Activated CD4-positive, alpha-beta memory T cell treated with anti-CD3 and anti-CD28 coated beads for 36 hours (primary cell): ENCODE measurements at regions not wholly inside any gene's neighbourhood (a gene's known extent, or its start where the extent isn't known, plus 50 kb on each side); places are given as distances from the start of the nearest gene placed in this dataset.

Source experiments
- CTCF ChIA-PET: fragments of 350-600 bp; sonication (Branson Sonifier 250); formaldehyde crosslinking; loops from one replicate; lab custom pipeline; 2021; ENCODE audit warnings: antibody characterized with exemption, inconsistent platforms; lab: Charles Lee
- POLR2A ChIA-PET: fragments of 350-600 bp; sonication (Branson Sonifier 250); formaldehyde crosslinking; loops from one replicate; lab custom pipeline; 2021; ENCODE audit warnings: antibody characterized with exemption; lab: Charles Lee
- DNase-seq: peaks from one replicate; pipeline ENCODE4 v3.0.0-alpha.2; 2020
- H3K27ac Mint-ChIP-seq: one replicate; pipeline ENCODE4 v1.8.0; 2021; ENCODE audit warnings: mixed read lengths
- H3K27me3 Mint-ChIP-seq: one replicate; pipeline ENCODE4 v1.8.0; 2021; ENCODE audit warnings: mixed read lengths
- H3K36me3 Mint-ChIP-seq: one replicate; pipeline ENCODE4 v1.8.0; 2021; ENCODE audit warnings: mixed read lengths
- H3K4me1 Mint-ChIP-seq: one replicate; pipeline ENCODE4 v1.8.0; 2021; ENCODE audit warnings: low read depth, mixed read lengths
- H3K4me3 Mint-ChIP-seq: one replicate; pipeline ENCODE4 v1.8.0; 2021; ENCODE audit warnings: mild to moderate bottlenecking, mixed read lengths
- H3K9me3 Mint-ChIP-seq: one replicate; pipeline ENCODE4 v1.8.0; 2021; ENCODE audit warnings: mixed read lengths
- intact Hi-C: fragments of 100-400 bp; cut with micrococcal nuclease; formaldehyde crosslinking; loops from one replicate; pipeline ENCODE4 v1.15.1; 2023

DNA sequence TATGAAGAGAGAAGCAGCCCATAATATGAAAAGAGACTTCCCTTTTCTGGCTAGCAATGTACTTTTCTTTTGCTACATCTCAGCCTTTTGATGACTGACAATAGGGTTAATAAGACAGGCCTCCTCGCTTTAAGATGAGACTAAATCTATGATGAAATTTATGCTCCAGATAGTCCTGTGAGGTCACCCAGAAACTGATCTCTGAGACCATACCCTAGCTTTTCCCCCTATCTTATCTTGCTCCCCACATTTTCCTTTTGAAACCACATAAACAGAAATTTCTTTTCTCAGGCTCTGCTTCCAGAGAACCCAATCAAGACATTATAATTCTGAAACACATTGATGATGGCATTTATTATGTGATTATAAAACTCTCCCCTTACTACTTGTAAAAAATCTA is 168.8 kb upstream of the CADM2 start:
- POLR2A ChIA-PET = no interaction called here

DNA sequence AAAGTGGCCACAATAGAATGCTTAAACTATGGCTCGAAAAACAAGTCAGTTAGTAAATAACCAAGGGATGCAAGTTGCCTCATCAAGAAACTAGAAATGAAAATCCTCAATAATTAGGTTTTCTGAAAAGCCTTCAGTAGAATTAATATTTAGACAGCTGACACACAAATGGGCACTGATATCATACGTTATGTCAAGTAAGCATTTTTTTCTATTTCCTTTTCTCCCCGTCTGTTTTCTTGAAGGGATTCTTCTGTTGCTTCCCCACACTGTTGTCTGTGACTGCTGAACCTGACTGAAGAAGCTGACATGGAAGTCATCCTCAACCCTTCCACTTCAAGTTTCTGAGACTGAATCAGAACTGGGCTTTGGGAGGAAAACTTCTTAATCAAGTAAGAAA is 151.8 kb upstream of the CADM2 start:
- ChIA-PET CTCF (no interaction called here), POLR2A (interaction anchor here (0.6 kb wide), 1 partner anchor 25 kb away, joined by 5 read pairs; no protein-coding TSS in a partner anchor)
- intact Hi-C loops = no loop called here
- no peaks in the 10 kb centered on the region for H3K36me3 Mint-ChIP-seq
- no peaks in the 10 kb centered on the region for H3K27me3 Mint-ChIP-seq
- no peak for DNase-seq
- no peak overlapping the region for H3K27ac Mint-ChIP-seq
- H3K9me3 Mint-ChIP-seq = peaks cover 15% of the 10 kb centered on the region
- no peaks in the 10 kb centered on the region for H3K4me1 Mint-ChIP-seq
- H3K4me3 Mint-ChIP-seq = no peak overlapping the region

More for the DNA sequence above, 168.8 kb upstream of the CADM2 start:
- DNase-seq = no peak
- intact Hi-C loops = no loop called here
- CTCF ChIA-PET = no interaction called here
- Mint-ChIP-seq H3K36me3 (no peaks in the 10 kb centered on the region), H3K4me1 (no peaks in the 10 kb centered on the region), H3K4me3 (no peak overlapping the region), H3K27me3 (no peaks in the 10 kb centered on the region), H3K27ac (no peak overlapping the region), H3K9me3 (peaks cover 9% of the 10 kb centered on the region)

DNA sequence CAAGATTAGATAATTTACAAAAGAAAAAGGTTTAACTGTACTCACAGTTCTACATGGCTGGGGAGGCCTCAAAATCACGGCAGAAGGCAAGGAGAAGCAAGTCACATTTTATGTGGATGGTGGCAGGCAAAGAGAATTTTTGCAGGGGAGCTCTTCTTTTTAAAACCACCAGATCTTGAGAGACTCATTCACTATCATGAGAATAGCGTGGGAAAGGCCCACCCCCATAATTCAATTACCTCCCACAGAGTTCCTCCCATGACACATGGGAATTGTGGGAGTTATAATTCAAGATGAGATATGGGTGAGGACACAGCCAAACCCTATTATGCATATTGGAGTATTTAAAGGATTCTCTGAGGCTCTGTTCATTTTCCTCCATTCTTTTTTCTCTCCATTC is 138.7 kb upstream of the CADM2 start:
- intact Hi-C loops = no loop called here
- Mint-ChIP-seq H3K4me1 (no peaks in the 10 kb centered on the region), H3K9me3 (peaks cover 11% of the 10 kb centered on the region), H3K27me3 (no peaks in the 10 kb centered on the region), H3K36me3 (no peaks in the 10 kb centered on the region), H3K27ac (no peak overlapping the region), H3K4me3 (no peak overlapping the region)
- CTCF ChIA-PET = no interaction called here
- no peak for DNase-seq
- POLR2A ChIA-PET = no interaction called here

DNA sequence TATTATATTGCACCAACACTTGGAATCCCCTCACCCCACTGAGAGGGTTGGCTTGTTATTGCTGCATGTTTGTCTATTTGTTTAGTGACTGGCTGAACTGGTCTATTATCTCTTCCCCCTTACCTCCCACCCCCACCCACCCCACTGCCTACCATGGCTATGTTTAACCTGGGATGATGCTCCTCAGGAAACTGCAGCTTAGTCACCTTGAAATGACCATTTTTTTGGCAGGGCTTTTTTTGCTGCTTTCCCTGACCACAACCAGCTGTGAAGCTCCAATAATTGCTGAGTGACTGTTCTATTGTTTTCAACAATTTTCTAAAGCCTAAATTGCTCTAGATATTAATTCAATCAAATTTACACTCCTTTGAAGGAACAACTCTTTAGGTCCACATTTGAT is 137.9 kb upstream of the CADM2 start:
- no peaks in the 10 kb centered on the region for H3K36me3 Mint-ChIP-seq
- no peaks in the 10 kb centered on the region for H3K4me1 Mint-ChIP-seq
- no peak overlapping the region for H3K27ac Mint-ChIP-seq
- DNase-seq = no peak
- CTCF ChIA-PET = no interaction called here
- intact Hi-C loops = no loop called here
- peaks cover 11% of the 10 kb centered on the region for H3K9me3 Mint-ChIP-seq
- POLR2A ChIA-PET = no interaction called here
- no peaks in the 10 kb centered on the region for H3K27me3 Mint-ChIP-seq
- H3K4me3 Mint-ChIP-seq = no peak overlapping the region

DNA sequence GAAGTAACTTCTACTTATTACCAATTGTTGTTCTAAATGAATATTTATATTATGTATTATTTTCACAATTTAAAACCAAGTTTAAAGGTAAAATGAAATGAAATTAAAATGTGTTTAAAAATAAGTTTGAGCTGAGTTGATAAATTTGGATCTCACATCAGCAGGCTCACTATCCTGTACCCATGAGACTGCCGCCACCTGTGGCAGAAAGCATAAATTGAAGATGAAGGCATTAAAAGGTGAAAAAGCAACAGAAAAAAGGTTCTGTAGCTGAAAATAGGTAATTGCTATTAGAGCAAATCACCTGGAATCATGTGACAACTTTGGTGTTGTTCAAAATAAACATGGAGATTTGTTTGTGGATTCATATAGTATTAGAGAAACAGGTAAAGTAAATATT is 133.0 kb upstream of the CADM2 start:
- no peak overlapping the region for H3K4me3 Mint-ChIP-seq
- DNase-seq = no peak
- no peaks in the 10 kb centered on the region for H3K27me3 Mint-ChIP-seq
- no peak overlapping the region for H3K27ac Mint-ChIP-seq
- POLR2A ChIA-PET = no interaction called here
- H3K4me1 Mint-ChIP-seq = no peaks in the 10 kb centered on the region
- H3K36me3 Mint-ChIP-seq = no peaks in the 10 kb centered on the region
- intact Hi-C loops = no loop called here
- peaks cover 7% of the 10 kb centered on the region for H3K9me3 Mint-ChIP-seq
- CTCF ChIA-PET = no interaction called here

DNA sequence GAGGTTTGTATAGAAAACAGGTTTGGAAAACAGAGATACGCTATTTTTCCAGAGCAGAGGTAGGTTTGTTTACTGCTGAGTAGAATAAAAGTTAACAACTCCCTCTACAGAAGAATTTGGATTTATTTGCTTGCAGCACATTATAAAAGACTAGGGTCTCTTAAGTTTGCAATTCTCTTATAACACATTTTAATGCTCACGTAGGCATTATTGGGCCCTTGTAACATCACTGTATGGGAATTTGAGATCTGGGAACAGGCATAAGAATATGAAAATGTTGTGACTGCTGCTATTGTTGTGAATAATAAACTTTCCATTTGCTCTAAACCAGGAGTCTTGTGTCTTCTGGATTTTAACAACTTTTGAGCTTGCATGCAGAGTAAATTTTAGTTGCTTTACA is 128.3 kb upstream of the CADM2 start:
- ChIA-PET CTCF (no interaction called here), POLR2A (no interaction called here)
- Mint-ChIP-seq H3K4me1 (no peaks in the 10 kb centered on the region), H3K36me3 (no peaks in the 10 kb centered on the region), H3K27ac (no peak overlapping the region), H3K9me3 (peaks cover 24% of the 10 kb centered on the region), H3K4me3 (no peak overlapping the region), H3K27me3 (no peaks in the 10 kb centered on the region)
- DNase-seq = no peak
- intact Hi-C loops = no loop called here

DNA sequence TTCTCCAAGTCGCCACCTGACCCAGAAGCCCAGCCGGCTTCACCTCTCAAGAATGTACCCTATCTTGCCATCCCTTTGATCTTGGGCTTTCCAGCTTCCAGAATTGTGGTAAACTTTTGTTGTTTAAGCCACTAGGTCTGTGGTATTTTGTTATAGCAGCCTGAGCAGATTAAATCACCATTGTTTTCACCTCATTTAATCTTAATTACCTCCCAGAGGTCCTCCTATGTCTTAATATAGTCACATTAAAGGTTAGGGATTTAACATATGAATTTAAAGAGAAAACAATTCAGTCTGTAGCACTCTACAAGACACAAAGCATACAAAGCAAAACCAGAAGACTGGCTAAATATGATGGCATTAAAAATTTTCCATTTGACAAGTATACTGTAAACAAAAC is 123.4 kb upstream of the CADM2 start:
- Mint-ChIP-seq H3K27ac (no peak overlapping the region), H3K4me3 (no peak overlapping the region), H3K36me3 (no peaks in the 10 kb centered on the region), H3K27me3 (no peaks in the 10 kb centered on the region), H3K9me3 (peaks cover 24% of the 10 kb centered on the region), H3K4me1 (no peaks in the 10 kb centered on the region)
- DNase-seq = no peak
- CTCF ChIA-PET = no interaction called here
- intact Hi-C loops = no loop called here
- POLR2A ChIA-PET = no interaction called here

DNA sequence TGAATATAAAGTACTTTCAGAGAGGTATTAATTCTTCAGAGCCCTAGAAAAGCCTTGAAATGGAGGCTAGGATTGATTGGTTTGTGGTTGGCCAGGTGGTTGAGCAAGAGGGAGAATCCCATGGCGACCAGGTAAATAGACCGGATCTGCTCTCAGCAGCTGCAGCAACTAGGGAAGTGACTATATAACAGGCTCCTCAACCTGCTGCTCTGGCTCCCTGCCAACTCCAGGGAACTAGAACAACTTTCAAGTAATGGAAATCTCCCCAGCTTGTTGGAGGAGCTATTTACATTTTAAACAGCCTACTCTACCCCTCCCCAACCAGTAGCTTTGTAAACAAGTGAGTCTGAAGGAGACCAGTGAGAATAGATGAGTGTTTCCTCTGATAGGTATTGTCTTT is 121.8 kb upstream of the CADM2 start:
- no peak overlapping the region for H3K4me3 Mint-ChIP-seq
- no peak overlapping the region for H3K27ac Mint-ChIP-seq
- ChIA-PET POLR2A (no interaction called here), CTCF (no interaction called here)
- intact Hi-C loops = no loop called here
- no peaks in the 10 kb centered on the region for H3K27me3 Mint-ChIP-seq
- no peak for DNase-seq
- H3K36me3 Mint-ChIP-seq = no peaks in the 10 kb centered on the region
- peaks cover 21% of the 10 kb centered on the region for H3K9me3 Mint-ChIP-seq
- no peaks in the 10 kb centered on the region for H3K4me1 Mint-ChIP-seq

DNA sequence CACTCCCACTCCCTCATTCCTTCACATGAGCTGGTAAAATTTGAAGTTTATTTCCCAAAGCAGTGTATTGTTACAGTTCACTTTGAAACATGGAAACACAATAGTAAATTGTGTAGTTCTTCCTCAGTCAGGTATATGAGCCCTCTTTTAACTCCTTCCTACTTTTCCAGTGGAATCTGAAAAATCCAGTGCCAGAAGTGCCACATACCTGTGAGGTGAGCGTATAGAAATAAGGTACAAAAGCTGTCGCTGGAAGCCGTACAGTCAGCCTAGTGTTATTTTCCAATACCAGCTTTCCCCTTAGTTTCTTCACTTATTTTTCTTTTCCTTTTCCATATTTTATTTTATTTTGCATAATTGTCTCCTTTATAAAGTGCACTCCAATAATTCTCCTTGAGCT is 81.7 kb upstream of the CADM2 start:
- no peaks in the 10 kb centered on the region for H3K36me3 Mint-ChIP-seq
- H3K4me3 Mint-ChIP-seq = no peak overlapping the region
- H3K9me3 Mint-ChIP-seq = peaks cover 7% of the 10 kb centered on the region
- ChIA-PET CTCF (no interaction called here), POLR2A (no interaction called here)
- H3K27ac Mint-ChIP-seq = no peak overlapping the region
- DNase-seq = no peak
- intact Hi-C loops = no loop called here
- H3K27me3 Mint-ChIP-seq = no peaks in the 10 kb centered on the region
- H3K4me1 Mint-ChIP-seq = no peaks in the 10 kb centered on the region

DNA sequence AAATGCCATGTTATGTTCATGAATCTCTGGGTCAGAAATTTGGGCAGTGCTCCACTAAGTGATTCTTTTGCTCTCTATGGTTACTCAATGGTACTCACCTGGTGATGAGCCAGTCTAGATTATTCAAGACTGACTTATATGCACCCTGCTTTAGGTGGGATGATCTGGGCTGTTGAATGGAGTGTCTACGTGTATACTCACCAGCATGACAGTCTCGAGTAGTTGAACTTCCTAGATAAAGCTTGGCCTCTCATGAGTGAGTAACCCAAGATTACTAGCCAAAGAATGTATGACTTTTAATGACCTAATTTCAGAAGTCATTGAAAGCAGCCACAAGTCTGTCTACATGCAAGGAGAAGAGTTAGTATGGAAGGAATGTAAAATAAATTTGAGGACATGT is 77.5 kb upstream of the CADM2 start:
- no peaks in the 10 kb centered on the region for H3K36me3 Mint-ChIP-seq
- H3K4me1 Mint-ChIP-seq = no peaks in the 10 kb centered on the region
- no peak overlapping the region for H3K27ac Mint-ChIP-seq
- ChIA-PET CTCF (no interaction called here), POLR2A (no interaction called here)
- H3K9me3 Mint-ChIP-seq = peaks cover 8% of the 10 kb centered on the region
- intact Hi-C loops = no loop called here
- no peak for DNase-seq
- no peak overlapping the region for H3K4me3 Mint-ChIP-seq
- no peaks in the 10 kb centered on the region for H3K27me3 Mint-ChIP-seq

DNA sequence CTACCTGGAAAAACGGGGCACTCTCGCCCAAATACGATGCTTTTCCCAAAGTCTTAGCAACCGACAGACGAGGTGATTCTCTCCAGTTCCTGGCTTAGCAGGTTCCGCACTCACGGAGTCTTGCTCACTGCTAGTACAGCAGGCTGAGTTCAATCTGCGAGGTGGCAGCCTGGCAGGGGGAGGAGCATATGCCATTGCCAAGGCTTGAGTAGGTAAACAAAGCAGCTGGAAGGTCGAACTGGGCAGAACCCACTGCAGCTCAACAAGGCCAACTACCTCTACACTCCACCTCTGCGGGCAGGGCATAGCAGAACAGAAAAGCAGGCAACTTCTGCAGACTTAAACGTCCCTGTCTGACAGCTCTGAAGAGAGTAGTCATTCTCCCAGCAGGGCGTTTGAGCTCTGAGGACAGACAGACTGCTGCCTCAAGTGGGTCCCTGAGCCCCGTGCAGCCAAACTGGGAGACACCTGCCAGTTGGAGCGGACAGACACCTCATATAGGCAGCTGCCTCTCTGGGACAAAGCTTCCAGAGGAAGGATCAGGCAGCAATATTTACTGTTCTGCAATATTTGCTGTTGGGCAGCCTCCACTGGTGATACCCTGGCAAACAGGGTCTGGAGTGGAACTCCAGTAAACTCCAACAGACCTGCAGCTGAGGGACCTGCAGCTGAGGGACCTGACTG is 73.4 kb upstream of the CADM2 start:
- intact Hi-C loops = no loop called here
- no peaks in the 10 kb centered on the region for H3K4me1 Mint-ChIP-seq
- POLR2A ChIA-PET = no interaction called here
- no peaks in the 10 kb centered on the region for H3K36me3 Mint-ChIP-seq
- CTCF ChIA-PET = no interaction called here
- H3K27me3 Mint-ChIP-seq = no peaks in the 10 kb centered on the region
- H3K9me3 Mint-ChIP-seq = peaks cover 25% of the 10 kb centered on the region
- H3K4me3 Mint-ChIP-seq = no peak overlapping the region
- DNase-seq = no peak
- H3K27ac Mint-ChIP-seq = no peak overlapping the region

DNA sequence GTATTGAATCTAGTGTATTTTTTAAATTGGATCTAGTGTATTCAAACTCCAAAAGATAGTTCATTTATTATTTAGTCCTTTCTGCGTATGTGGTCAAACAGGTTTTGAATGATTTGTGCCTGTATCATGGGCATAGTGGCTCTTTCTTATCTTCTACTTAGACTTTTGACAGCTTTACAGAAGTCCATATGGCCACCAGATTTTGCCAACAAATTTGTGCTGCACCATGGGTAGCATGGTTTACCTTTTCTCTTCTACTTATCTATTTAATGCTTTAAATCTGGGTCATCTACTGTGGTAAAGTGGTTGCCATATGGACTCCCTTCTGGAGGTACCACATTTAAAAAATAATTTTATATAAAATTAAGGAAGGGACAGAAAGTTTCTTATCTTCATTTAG is 66.9 kb upstream of the CADM2 start:
- CTCF ChIA-PET = no interaction called here
- intact Hi-C loops = no loop called here
- Mint-ChIP-seq H3K4me3 (no peak overlapping the region), H3K4me1 (no peaks in the 10 kb centered on the region), H3K27ac (no peak overlapping the region), H3K36me3 (no peaks in the 10 kb centered on the region), H3K9me3 (peaks cover 50% of the 10 kb centered on the region), H3K27me3 (no peaks in the 10 kb centered on the region)
- no peak for DNase-seq
- POLR2A ChIA-PET = no interaction called here

DNA sequence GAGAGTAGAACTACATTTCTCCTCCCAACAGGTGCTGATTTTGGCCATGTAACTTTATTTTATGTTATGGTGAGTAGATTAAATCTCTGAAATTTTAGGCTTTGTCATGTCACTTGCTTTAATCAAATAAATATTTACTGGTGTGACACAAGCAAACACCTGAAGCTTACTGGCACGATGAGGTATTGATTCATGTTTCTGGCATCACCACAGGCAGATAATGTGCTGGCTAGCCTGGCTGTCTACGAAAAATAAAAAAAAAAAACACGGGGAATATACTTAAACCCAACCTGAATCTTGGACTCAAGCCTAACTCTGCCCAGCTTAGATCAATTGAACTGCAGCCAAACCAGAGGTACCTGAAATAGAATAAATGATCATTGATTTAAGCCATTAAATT is 65.6 kb upstream of the CADM2 start:
- Mint-ChIP-seq H3K4me1 (no peaks in the 10 kb centered on the region), H3K27ac (no peak overlapping the region), H3K36me3 (no peaks in the 10 kb centered on the region), H3K27me3 (no peaks in the 10 kb centered on the region), H3K4me3 (no peak overlapping the region), H3K9me3 (peaks cover 60% of the 10 kb centered on the region)
- POLR2A ChIA-PET = no interaction called here
- intact Hi-C loops = no loop called here
- CTCF ChIA-PET = no interaction called here
- DNase-seq = no peak
